HG02798 (cell line): ENCODE measurements at regions not wholly inside any gene's neighbourhood (a gene's known extent, or its start where the extent isn't known, plus 50 kb on each side); places are given as distances from the start of the nearest gene placed in this dataset.

Source experiments
- ATAC-seq: cut with Tn5 transposase; IDR thresholded peaks from one replicate; pipeline ENCODE4 v1.9.1; 2021; ENCODE audit warnings: mild to moderate bottlenecking; ENCODE audit not compliant: unreplicated experiment, poor library complexity

DNA sequence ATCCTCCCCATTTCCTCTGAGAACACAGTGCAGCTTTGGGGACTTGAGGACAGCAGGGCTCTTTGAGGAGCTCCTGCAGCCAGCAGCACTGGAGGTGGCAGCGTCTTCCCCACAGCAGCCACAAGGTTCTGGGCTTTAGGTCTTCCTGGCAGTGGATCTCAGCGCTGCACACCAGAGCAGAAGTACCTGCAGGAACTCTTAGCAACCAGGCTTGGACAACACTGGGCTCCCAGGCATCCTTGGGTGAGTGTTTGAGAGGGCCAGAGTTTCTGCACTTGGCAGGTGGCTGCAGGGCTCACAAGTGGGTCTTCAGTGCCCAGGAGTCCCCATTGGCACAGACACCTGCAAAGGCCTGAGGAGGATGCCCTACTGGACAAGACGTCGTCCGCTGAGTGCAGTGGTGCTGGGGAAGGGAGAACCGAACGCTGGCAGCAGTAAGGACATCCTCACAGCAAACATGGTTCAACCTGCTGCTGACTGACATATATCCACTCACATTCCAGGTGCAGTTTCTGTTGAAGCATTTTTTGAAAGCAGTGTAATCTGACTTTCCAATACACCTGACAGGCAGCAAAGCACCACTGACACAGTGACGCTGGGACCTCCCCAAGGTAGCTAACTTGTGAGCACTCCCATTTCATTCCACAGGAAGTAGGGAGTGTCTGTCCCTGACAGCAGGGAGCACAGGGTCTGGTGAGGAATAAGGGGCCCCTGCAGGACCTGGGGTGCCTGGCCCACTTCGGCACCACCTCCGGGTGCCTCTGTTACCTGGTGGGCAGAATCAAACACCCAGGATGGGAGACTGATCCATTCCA lies 149.9 kb upstream of the COPS8 start:
- ATAC-seq, result no peak

DNA sequence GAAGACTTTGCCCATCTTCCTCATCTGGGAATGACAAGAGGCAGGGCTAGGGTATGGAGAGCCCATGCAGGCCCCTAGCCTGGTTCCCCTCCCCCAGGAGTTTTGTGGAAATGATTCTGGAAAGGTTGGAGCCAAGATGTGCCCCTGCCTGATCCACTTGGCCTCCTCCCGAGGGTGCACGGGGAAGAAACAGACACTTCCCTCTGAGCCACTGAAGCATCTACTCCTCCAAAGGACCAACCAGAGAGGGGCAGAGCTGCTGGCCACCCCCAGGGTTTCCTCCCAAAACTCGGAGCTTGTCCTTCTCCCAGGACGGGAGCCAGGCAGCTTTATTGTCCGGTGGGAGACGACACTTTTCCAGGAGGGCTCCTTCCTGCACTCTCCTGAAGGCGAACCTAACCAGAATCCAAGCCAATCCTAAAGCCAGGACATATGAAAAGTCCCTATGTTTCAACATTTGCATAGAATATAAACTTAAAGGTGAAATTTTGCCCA lies 149.2 kb upstream of the COPS8 start:
- no peak for ATAC-seq

DNA sequence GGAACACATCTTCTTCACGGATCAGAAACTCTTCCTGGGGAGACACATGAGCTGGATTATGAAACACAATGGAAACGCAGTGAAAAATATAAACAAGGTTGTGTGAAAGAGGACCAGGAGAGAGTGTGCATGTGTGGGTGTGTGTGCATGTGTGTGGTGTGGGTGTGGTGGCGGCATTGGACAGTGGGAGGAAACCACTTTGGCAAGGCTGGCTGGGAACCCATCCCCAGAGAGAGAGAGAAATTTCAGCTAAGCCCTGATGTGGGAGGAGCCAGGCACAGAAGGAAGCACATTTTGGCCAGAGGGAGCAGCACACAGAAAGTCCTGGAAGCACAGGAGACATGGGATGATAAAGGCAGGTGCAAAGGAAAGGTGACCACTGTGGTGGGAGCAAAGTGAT lies 147.6 kb upstream of the COPS8 start:
- no peak for ATAC-seq

DNA sequence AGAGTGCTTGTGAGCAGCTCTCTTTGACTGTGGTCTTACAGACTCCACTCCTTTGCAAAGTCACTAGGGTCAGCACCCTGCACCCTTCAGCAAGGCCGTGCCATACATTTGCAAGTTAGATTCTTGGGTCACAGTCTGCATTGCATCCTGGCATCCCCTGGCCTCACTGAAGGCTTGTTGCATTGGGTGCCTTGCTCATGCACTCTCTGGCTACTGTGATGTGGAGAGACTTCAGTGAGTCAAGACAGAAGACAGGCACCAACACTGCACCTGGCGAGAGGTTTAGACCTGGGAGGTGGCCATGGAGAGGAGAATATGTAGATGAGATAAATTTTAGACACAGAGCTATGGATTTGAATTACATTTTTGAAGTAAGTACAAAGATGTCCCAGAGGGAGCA lies 146.4 kb upstream of the COPS8 start:
- ATAC-seq, result no peak

DNA sequence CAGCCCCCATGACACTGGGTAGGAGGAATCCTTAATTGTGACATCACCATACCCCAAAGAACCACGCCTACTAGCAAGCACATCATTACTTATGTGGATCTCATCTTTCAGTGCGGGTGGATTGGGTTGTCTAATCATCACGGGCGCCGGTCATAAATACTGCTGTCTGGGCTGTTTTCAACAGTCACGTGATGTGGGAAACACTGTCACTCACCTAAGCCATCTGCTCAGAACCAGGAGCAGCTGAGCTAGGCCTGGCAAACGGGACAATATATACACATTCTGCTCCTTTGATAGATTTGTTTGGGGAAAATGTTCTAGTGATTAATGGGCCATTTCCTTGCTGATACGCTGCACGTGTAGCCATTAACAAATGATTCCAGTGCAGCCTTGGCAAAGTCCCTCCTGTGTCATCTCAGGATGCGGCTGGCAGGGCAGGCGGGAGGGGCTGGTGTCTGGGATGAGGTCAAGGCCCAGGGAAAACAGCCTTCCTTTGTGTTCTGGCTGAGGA lies 145.9 kb upstream of the COPS8 start:
- ATAC-seq, result no peak

DNA sequence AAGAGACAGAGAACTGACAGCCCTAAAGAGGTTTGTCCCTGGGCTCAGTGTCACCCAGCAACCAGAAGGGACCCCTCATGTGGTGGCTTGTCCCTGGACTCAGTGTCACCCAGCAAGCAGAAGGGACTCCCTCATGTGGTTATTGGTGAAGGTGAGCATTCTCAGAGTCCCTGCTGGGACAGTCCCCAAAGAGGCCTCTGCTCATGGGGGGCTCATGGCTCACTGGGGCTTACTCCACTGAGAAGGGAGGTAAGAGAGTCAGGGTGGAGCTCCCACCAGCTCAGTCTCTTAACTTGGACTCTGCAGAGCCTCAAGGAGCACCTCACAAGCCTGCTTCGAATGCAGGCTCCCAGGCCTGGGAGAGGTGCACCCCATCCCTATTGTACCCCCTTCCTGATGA lies 145.2 kb upstream of the COPS8 start:
- no peak for ATAC-seq

DNA sequence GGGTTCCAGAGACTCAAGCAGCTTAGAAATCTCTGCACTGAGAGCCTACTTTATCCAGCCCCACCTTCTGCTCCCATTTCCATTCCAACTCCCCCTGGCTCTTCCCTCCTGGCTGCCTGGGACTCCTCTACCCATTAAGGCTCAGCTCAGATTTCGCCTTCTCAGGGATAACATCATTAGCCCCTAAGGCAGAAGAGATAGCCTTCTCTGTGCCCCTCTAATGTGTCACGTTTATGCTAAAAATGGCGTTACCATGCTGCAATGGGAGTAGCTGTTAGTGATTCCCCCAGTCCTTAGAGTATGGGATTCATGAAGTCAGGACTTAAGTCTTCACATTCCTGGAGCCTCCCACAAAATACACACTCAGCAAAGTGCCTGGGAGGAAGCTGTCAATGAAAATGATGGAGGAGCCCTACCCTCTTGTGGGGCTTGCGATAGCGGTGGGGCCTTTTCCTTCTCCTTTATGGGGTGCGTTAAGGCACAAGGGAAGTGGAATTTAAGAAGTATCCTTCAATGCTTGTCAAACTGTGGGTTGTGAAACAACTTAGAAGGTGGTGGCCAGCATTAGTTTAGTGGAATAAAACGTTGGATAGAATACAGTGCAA lies 144.7 kb upstream of the COPS8 start:
- ATAC-seq, result no peak

DNA sequence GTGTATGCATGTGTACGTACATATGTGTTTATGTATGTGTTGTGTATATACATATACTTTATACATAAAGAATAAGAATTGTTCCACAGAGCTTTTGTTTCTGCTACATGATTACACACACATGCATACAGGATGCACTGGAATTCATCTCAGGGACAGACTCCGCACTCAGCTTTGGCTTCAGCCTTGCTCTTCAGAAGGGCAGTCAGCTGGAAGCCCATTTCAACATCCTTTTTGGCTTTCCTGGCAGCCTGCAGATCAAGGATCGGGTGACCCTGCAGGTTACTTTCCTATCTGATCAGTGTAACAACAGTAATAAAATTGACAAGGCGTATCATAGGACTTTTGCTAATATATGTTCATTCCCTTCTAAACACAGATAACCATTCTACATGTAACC lies 144.1 kb upstream of the COPS8 start:
- ATAC-seq, result no peak

DNA sequence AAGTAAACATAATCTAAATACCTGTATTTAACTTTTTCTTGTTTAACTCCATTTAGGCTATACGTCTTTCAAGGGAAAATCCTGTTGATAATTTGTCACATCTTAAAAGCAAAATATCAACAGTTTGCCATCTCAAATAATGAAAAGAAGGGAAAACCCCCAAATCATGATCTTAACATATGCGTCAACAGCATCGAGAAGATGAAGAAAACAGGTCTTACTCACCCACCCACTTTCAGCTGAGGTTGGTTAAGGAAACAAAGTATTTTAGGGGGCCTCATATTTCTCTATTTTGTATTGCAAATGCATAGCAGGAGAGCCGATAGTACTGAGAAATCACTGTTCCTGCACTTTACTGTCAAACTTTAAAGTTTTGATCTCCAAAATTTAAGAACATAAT lies 143.1 kb upstream of the COPS8 start:
- no peak for ATAC-seq

DNA sequence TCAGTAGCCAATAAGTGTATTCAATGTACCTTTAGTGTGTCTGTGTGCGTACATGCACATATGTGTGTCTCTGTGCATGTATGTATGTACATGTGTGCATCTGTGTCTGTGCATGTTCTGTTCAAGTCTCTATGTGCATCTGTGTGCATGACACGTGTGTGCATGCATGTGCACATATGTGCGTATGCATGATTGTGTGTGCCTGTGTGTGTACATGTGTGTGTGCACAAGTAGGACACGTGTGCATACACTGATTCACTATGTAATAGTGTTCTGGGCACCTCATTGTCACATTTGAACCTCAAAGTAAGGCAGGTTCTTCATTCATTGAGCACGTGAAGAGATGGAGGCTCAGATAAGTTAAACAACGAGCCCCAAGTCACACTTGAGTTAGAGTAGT lies 142.6 kb upstream of the COPS8 start:
- no peak for ATAC-seq

DNA sequence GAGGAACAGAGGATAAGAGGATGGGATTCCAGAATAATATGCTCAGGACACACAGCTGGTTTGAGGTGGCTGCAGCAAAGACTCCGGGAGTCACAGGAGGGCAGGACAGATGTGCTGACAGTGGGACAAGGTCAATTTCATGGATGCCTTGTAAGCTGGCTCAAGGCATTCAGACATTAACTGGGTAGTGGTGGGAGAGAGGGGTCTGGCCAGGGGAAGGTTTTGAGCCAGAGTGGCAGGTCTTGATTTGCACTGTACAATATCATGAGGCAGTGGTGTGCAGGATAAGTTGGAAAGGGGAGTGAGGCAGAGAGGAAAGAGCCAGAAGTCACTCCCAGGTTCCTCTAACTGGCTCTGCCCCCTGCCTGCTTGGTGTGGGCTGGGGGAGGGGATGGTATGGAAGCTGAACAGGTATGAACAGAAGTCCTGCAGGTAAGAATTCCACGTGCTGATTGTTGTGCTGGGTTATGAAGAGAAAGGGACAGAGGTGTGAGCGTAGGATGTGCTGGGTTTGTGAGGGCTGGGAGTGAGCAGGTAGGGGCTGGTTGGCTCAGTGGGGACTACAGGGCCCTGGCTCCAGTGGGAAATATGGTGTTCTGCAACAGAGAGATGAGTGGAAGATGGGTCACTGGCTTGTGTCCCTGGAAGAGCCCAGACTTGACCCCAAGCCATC lies 141.7 kb upstream of the COPS8 start:
- ATAC-seq, result no peak

DNA sequence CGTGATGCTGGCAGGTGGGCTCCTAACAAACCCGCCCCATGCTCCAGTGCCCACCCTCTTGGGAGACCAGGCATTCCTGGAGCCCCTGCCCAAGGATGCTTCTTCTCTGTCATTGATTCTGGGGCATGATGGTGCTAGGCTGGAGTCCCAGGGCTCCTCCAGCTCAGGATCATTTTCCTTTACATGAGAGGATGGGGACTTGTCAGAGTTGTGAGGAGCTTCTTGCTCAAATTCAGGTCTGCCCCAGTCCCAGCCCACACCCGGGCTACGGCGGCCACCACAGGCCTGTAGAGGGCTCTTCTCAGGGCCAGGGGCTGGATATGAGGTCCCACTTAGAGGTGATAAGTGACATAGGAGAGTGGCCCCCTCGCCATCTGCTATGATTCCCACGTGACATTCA lies 141.1 kb upstream of the COPS8 start:
- ATAC-seq, result no peak

DNA sequence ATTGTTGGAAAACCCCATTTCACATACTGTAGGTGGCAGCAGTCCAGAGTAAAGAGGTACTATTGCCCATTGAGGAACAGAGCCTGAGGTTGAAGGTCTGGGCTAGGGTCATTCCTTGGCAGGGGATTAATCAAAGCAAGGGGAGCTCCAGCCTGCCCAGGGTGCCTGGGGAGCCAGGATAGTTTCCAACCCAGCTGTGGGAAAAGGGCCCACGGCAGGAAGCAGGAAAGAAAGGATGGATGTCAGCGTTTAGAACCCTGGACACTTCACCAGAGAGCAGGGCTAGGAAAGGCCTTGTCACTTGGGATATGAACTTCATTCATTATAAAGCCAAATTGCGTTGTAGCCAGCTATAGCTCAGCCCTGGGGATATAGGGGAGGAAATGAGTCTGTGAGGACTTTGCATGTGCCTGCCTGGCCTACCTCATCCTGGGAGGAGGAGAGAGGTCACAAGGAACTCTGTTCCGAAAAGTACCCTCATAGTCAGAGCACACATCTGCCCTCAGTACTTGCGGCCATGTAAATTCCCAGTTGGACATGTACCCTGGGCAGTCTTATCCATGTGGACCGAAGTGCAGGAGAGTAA lies 140.2 kb upstream of the COPS8 start:
- no peak for ATAC-seq

DNA sequence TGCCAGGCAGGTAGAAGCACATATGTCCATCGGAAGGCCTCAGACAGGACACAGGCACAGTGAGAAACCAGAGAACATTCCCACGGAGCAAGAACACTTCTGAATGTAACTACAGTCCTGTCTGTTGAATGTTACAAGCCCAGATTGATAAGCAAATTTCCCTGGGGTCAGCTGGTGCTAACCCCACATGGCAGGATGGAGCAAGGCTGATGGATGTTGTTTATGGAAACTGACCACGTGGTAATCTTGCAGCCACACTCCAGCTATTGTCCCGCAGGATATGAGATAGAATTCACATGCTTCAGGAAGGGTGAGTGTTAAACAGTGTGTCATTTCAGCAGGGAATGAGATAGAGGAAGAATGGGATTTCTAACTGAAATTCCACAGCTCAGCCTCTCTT lies 138.8 kb upstream of the COPS8 start:
- no peak for ATAC-seq

DNA sequence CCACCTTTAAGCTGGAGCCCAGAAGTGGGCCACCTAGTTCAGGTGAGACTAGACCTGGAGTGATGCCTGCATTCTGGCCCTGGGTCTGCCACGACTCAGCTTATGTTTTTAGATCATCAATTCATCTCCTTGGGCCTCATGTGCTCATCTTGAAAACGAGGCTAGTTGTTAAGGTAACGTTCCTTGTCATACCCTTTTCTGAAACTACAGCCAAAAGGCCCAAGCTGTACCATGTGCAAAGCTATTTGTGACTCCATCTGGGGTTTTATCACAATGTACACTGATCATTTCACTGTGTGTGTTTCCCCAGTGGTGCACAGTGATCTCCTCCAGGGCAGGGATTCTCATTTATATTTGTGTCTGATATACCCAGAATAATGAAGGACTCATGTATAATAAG lies 138.4 kb upstream of the COPS8 start:
- no peak for ATAC-seq

DNA sequence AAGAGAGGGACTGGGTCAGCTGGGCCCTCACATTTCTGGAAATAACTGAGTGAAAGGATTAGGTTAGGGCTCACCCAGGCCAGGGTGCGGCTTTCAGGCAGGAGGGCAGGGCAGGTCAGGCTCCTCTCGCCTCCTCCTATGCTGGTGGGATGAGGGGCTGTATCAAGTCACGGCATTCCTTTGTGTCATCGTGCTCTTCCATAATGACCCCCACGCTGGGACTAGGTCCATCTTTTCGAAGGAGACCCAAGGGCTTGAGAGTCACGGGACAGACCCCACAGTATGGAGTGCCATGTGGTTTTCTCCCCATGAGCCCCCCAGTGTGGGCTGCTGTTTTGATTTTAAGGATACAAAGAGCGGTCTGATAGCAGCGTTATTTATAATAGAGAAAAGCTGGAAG lies 137.8 kb upstream of the COPS8 start:
- ATAC-seq, result no peak

DNA sequence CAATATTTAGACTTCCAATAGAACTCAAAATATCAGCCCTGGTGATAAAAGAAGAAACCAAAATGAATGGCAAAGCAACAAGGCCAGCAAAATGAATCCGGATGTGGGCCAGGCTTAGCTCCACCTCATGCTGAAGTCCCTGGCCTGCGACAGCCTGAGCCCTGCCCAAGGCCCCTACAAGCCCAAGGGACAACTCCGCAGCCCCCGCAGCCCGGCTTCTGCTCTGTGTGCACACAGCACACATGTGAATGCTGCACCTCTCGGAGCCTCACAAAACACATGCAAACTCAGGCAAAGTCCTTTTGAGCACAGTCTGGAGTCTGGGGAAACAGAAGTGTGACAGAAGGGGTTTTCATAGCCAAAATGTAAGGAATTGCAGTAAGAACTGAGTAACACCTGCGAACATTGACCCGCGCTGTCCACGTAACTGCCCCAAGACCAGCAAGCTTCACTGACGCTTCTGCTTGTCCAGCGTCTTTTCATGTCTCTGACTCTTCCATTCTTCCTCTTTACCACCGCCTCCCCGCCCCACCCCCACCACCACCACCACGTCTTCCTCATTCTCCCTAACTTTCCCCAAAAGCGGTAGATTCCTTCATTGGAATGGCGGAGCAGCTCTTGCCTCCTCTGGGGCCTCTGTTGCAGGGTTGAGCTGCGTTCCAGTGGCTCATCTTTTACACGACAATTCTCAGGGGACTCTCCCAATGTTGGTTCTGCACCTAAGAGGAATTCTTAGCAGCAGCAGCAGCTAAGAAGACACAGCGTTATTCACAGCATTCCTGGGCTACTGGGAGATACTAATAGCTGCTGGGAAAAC lies 136.4 kb upstream of the COPS8 start:
- no peak for ATAC-seq

DNA sequence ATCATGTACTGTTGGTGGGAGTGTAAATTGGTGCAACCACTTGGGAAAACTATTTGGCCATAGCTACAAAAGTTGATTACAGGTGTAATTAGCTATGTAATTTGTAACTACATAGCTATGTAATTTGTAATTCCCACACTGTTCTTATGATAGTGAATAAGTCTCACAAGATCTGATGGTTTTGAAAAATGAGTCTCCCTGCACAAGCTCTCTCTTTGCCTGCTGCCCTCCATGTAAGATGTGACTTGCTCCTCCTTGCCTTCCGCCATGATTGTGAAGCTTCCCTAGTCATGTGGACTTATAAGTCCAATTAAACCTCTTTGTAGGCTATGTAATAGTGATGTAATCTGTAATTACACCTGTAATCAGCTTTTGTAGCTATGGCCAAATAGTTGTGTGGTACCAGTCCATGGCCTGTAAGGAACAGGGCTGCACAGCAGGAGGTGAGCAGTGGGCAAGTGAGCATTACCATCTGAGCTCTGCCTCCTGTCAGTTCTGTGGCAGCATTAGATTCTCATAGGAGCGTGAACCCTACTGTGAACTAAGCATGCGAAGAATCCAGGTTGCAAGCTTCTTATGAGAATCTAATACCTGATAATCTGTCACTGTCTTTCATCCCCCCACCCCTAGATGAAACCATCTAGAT lies 133.7 kb upstream of the COPS8 start:
- no peak for ATAC-seq

DNA sequence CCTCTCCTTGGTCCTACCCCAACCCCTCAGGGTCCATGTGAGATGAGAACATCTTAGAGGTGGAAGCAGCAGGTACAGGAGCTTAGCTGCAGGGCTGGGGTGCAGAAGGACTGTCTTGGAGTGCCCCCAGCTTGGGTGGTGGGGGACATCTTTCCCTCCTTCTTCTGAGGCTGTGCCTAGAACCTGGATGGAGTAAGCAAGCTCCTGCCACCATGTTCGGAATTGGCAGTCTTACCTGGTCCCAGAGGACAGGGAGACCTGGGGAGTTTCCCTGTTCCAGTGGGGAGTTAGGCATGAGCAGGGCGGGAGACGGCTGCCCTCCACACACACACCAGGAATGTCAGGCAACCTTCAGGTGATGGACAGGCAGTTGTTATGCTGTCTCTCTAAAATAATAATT lies 131.0 kb upstream of the COPS8 start:
- ATAC-seq, result no peak
